H1 (cell line): ENCODE measurements at regions not wholly inside any gene's neighbourhood (a gene's known extent, or its start where the extent isn't known, plus 50 kb on each side); places are given as distances from the start of the nearest gene placed in this dataset.

ENCODE experiments used
- EP300 ChIP-seq, 2 experiments: IDR thresholded peaks; 1 replicate in 1 of 2; 2 replicates in 1 of 2; pipeline ENCODE4 v1.6.1; 2011 to 2012; ENCODE audit warnings: low read depth in 2 of 2, low read length in 2 of 2, mild to moderate bottlenecking in 2 of 2, borderline replicate concordance in 1 of 2, inconsistent platforms in 1 of 2, moderate library complexity in 1 of 2
- FOSL1 ChIP-seq: IDR thresholded peaks from 2 replicates; pipeline ENCODE4 v1.6.1; 2011; ENCODE audit warnings: mild to moderate bottlenecking, low read depth, low read length, moderate library complexity; ENCODE audit not compliant: insufficient read depth
- JUN ChIP-seq: IDR thresholded peaks from 2 replicates; pipeline ENCODE4 v1.6.1; 2011; ENCODE audit warnings: low read depth, mild to moderate bottlenecking, improper control_type of control experiment, low read length
- POLR2AphosphoS5 ChIP-seq: IDR thresholded peaks from 2 replicates; pipeline ENCODE4 v1.6.1; 2011; ENCODE audit warnings: low read depth, low read length
- SRF ChIP-seq: IDR thresholded peaks from 2 replicates; pipeline ENCODE4 v1.6.1; 2011; ENCODE audit warnings: mild to moderate bottlenecking, low read depth, low read length, moderate library complexity
- SUZ12 ChIP-seq: fragments of 200-600 bp; sonication (generic); IDR thresholded peaks from 2 replicates; pipeline ENCODE4 v1.6.1; 2012; ENCODE audit warnings: mild to moderate bottlenecking, inconsistent platforms, low read length, moderate library complexity, mixed read lengths
- TF ChIP-seq, protein P1 (sequence below), 3 experiments: IDR thresholded peaks; 1 replicate in 2 of 3; 2 replicates in 1 of 3; pipeline versions ENCODE4 v1.5.1 to v1.6.1; 2011; ENCODE audit warnings: low read length in 3 of 3, mild to moderate bottlenecking in 3 of 3, inconsistent platforms in 2 of 3, low read depth in 1 of 3, moderate library complexity in 1 of 3; ENCODE audit not compliant: insufficient read depth in 1 of 3; ENCODE audit errors: control extremely low read depth in 1 of 3

DNA sequence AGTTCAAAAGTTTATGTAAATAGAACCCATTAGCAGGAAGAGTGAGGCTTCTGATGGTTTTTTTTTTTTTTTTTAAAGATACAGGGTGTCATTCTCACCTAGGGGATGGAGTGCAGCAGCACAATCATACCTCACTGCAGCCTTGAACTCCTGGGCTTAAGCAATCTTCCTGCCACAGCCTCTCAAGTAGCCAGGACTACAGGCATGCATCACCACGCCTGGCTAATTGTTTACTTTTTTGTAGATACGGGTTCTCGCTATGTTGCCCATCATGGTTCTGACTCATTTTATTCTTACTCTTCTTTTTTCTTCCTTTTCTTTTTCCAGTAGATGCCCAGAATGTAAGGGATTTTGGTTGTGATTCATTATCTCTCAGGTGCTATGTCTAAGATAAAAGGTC lies 201.1 kb downstream of the NNT start:
- TF ChIP-seq SRF (no peak), SUZ12 (no peak), JUN (no peak), EP300 (IDR thresholded peaks at IDR 0.05; ENCODE audit: borderline replicate concordance in 1 of 2, low read depth in 2 of 2, low read length in 2 of 2) (no peak), POLR2AphosphoS5 (no peak), FOSL1 (no peak)
- TF ChIP-seq, protein P1, sequence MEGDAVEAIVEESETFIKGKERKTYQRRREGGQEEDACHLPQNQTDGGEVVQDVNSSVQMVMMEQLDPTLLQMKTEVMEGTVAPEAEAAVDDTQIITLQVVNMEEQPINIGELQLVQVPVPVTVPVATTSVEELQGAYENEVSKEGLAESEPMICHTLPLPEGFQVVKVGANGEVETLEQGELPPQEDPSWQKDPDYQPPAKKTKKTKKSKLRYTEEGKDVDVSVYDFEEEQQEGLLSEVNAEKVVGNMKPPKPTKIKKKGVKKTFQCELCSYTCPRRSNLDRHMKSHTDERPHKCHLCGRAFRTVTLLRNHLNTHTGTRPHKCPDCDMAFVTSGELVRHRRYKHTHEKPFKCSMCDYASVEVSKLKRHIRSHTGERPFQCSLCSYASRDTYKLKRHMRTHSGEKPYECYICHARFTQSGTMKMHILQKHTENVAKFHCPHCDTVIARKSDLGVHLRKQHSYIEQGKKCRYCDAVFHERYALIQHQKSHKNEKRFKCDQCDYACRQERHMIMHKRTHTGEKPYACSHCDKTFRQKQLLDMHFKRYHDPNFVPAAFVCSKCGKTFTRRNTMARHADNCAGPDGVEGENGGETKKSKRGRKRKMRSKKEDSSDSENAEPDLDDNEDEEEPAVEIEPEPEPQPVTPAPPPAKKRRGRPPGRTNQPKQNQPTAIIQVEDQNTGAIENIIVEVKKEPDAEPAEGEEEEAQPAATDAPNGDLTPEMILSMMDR (IDR thresholded peaks at IDR 0.05; ENCODE audit: control extremely low read depth in 1 of 3, insufficient read depth in 1 of 3, low read depth in 1 of 3, low read length in 3 of 3) = no peak
